B cell (primary cell): ENCODE measurements at regions not wholly inside any gene's neighbourhood (a gene's known extent, or its start where the extent isn't known, plus 50 kb on each side); places are given as distances from the start of the nearest gene placed in this dataset.

ENCODE experiments used
- ATAC-seq: fragments of 200-7000 bp; cut with Tn5 transposase; one replicate; pipeline ENCODE4 v1.10.0; 2021; ENCODE audit warnings: low read depth, mild to moderate bottlenecking, moderate number of reproducible peaks, moderate library complexity
- CTCF ChIA-PET: fragments of 350-600 bp; sonication (Branson Sonifier 250); formaldehyde crosslinking; loops from one replicate; lab custom pipeline; 2021; ENCODE audit warnings: antibody characterized with exemption, inconsistent platforms; lab: Charles Lee
- POLR2A ChIA-PET: fragments of 350-600 bp; sonication (Branson Sonifier 250); formaldehyde crosslinking; loops from one replicate; lab custom pipeline; 2021; ENCODE audit warnings: antibody characterized with exemption; lab: Charles Lee
- DNase-seq: peaks from one replicate; pipeline ENCODE4 v3.0.0; 2013
- H2AFZ ChIP-seq: 2 replicates; pipeline ENCODE4 v1.6.1; 2012; ENCODE audit warnings: mild to moderate bottlenecking, low read depth, low read length; ENCODE audit not compliant: insufficient read depth, poor library complexity, severe bottlenecking
- H3K27ac ChIP-seq, 2 donors: 1 replicate in 1 of 2; 2 replicates in 1 of 2; pipeline ENCODE4 v1.5.1; 2012 to 2013; ENCODE audit warnings: low read length in 2 of 2, mild to moderate bottlenecking in 2 of 2, moderate library complexity in 1 of 2
- H3K27me3 ChIP-seq, 4 experiments: fragments of 200-600 bp in 1 of 4; sonication (generic) in 1 of 4; replicated peaks in 1 of 4; 1 replicate in 2 of 4; 2 replicates in 2 of 4; pipeline versions ENCODE4 v1.6.1 to v1.7.0; 2013 to 2016; ENCODE audit warnings: low read length in 3 of 4, mild to moderate bottlenecking in 2 of 4, mixed read lengths in 1 of 4, moderate library complexity in 1 of 4; ENCODE audit not compliant: insufficient read depth in 4 of 4, control insufficient read depth in 3 of 4; ENCODE audit errors: control extremely low read depth in 1 of 4
- H3K36me3 ChIP-seq, 2 experiments: replicated peaks in 1 of 2; 1 replicate in 1 of 2; 2 replicates in 1 of 2; pipeline versions ENCODE4 v1.6.1 to v1.7.1; 2013; ENCODE audit warnings: low read length in 1 of 2; ENCODE audit not compliant: insufficient read depth in 2 of 2, control insufficient read depth in 1 of 2; ENCODE audit errors: control extremely low read depth in 1 of 2, extremely low read depth in 1 of 2
- H3K4me1 ChIP-seq, 2 donors: fragments of 200-600 bp in 1 of 2; sonication (generic) in 1 of 2; 1 replicate in 1 of 2; 2 replicates in 1 of 2; pipeline versions ENCODE4 v1.5.1 to v1.6.1; 2013 to 2017; ENCODE audit warnings: low read length in 2 of 2; ENCODE audit not compliant: control insufficient read depth in 2 of 2, insufficient read depth in 2 of 2
- H3K4me2 ChIP-seq: replicated peaks from 2 replicates; pipeline ENCODE3; 2012; ENCODE audit warnings: mild to moderate bottlenecking, low read depth, low read length; ENCODE audit not compliant: poor library complexity, severe bottlenecking
- H3K4me3 ChIP-seq, 5 experiments: fragments of 200-600 bp in 1 of 5; sonication (generic) in 1 of 5; 1 replicate in 3 of 5; 2 replicates in 2 of 5; pipeline versions ENCODE4 v1.5.1 to v1.7.0; 2011 to 2016; ENCODE audit warnings: low read length in 4 of 5, mild to moderate bottlenecking in 4 of 5, low read depth in 2 of 5, control low read depth in 1 of 5, moderate library complexity in 1 of 5; ENCODE audit not compliant: insufficient read depth in 1 of 5; ENCODE audit errors: control extremely low read depth in 1 of 5, extremely low read depth in 1 of 5
- H3K79me2 ChIP-seq: fragments of 200-600 bp; sonication (generic); one replicate; pipeline ENCODE4 v1.6.0; 2016; ENCODE audit warnings: low read length; ENCODE audit not compliant: control insufficient read depth, insufficient read depth
- H3K9ac ChIP-seq: fragments of 200-600 bp; sonication (generic); 2 replicates; pipeline ENCODE4 v1.6.1; 2017; ENCODE audit warnings: mild to moderate bottlenecking, low read length, moderate library complexity
- H3K9me3 ChIP-seq, 3 donors: one replicate each; pipeline versions ENCODE4 v1.6.1 to v1.7.1; 2013; ENCODE audit warnings: low read length in 2 of 3; ENCODE audit not compliant: control insufficient read depth in 2 of 3, insufficient read depth in 1 of 3; ENCODE audit errors: control extremely low read depth in 1 of 3
- H4K20me1 ChIP-seq: 2 replicates; pipeline ENCODE4 v1.6.0; 2012; ENCODE audit warnings: mild to moderate bottlenecking, low read length; ENCODE audit not compliant: insufficient read depth, control insufficient read depth, poor library complexity, severe bottlenecking
- H3K27ac Mint-ChIP-seq: one replicate; pipeline ENCODE4 v1.8.0; 2021; ENCODE audit warnings: mixed read lengths
- H3K27me3 Mint-ChIP-seq: one replicate; pipeline ENCODE4 v1.8.0; 2021; ENCODE audit warnings: mixed read lengths
- H3K4me1 Mint-ChIP-seq: one replicate; pipeline ENCODE4 v1.8.0; 2021; ENCODE audit warnings: mixed read lengths
- H3K4me3 Mint-ChIP-seq: one replicate; pipeline ENCODE4 v1.8.0; 2021; ENCODE audit warnings: mixed read lengths
- H3K9me3 Mint-ChIP-seq: one replicate; pipeline ENCODE4 v1.8.0; 2022; ENCODE audit warnings: mixed read lengths; ENCODE audit not compliant: insufficient read depth
- CTCF ChIP-seq: fragments of 200-600 bp; IDR thresholded peaks from one replicate; pipeline ENCODE4 v1.8.0; 2022; ENCODE audit warnings: antibody characterized with exemption, mild to moderate bottlenecking
- EZH2 ChIP-seq: IDR thresholded peaks from 2 replicates; pipeline ENCODE4 v1.6.1; 2012; ENCODE audit warnings: borderline replicate concordance, low read depth, mild to moderate bottlenecking, moderate library complexity, low read length; ENCODE audit not compliant: insufficient read depth, poor library complexity, severe bottlenecking
- WGBS: methylation state at CpG from one replicate; pipeline ENCODE4 v1.1.5; 2013; ENCODE audit warnings: missing lambda C conversion rate; ENCODE audit not compliant: insufficient coverage; 5-methylcytosine and 5-hydroxymethylcytosine counted together
- intact Hi-C: fragments of 100-400 bp; cut with micrococcal nuclease; formaldehyde crosslinking; loops from one replicate; pipeline ENCODE4 v1.10.0; 2022

GRCh38 chr12:67524861-67525616 is 123.5 kb upstream of the DYRK2 start:
- no peaks in the 10 kb centered on the region for H3K27me3 ChIP-seq
- H3K4me2 ChIP-seq, result no peak overlapping the region
- H3K36me3 ChIP-seq, result no peaks in the 10 kb centered on the region
- H3K9me3 ChIP-seq, result no peaks in the 10 kb centered on the region
- no peak overlapping the region for H3K27ac ChIP-seq
- DNase-seq (no peak), ATAC-seq (no peak)
- no peak overlapping the region for H3K27ac Mint-ChIP-seq
- TF ChIP-seq EZH2 (no peak), CTCF (no peak)
- no peak overlapping the region for H3K4me3 ChIP-seq
- no peaks in the 10 kb centered on the region for H3K4me1 ChIP-seq
- no peak overlapping the region for H3K4me3 Mint-ChIP-seq
- H2AFZ ChIP-seq, result no peak overlapping the region
- no peaks in the 10 kb centered on the region for H3K4me1 Mint-ChIP-seq
- H4K20me1 ChIP-seq, result no peaks in the 10 kb centered on the region
- intact Hi-C loops, result no loop called here
- H3K27me3 Mint-ChIP-seq, result peaks cover 13% of the 10 kb centered on the region
- ChIA-PET POLR2A (no interaction called here), CTCF (no interaction called here)
- no peaks in the 10 kb centered on the region for H3K79me2 ChIP-seq
- H3K9ac ChIP-seq, result no peak overlapping the region
- WGBS, result 83% methylated on average over 6 of the region's 11 CpGs
- H3K9me3 Mint-ChIP-seq, result no peaks in the 10 kb centered on the region

DNA sequence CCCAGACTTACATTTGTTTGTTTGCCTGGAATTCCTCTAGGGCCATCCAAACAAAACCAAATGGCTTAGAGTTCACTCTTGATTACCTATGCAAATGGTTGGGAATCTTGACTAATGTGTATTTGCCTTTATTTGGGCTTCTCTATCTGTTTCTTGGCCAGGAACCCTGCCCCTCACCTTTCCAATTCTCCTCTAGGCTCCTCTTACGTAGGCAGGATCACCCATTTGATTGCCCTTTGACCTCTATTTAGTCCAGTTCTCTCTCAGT is 123.0 kb upstream of the DYRK2 start:
- no CpG with 5 or more reads among the region's 1 CpG for WGBS
- POLR2A ChIA-PET, result no interaction called here

More for the DNA sequence above, 123.0 kb upstream of the DYRK2 start:
- no peak overlapping the region for H3K4me3 ChIP-seq
- no peaks in the 10 kb centered on the region for H3K4me1 ChIP-seq
- intact Hi-C loops, result no loop called here
- Mint-ChIP-seq H3K4me1 (no peaks in the 10 kb centered on the region), H3K4me3 (no peak overlapping the region), H3K27me3 (peaks cover 13% of the 10 kb centered on the region), H3K27ac (no peak overlapping the region), H3K9me3 (no peaks in the 10 kb centered on the region)
- TF ChIP-seq CTCF, result no peak
- no peaks in the 10 kb centered on the region for H3K36me3 ChIP-seq
- no peak overlapping the region for H3K27ac ChIP-seq
- H3K4me2 ChIP-seq, result no peak overlapping the region
- DNase-seq (no peak), ATAC-seq (no peak)
- H3K27me3 ChIP-seq, result no peaks in the 10 kb centered on the region
- no peaks in the 10 kb centered on the region for H3K79me2 ChIP-seq
- no peaks in the 10 kb centered on the region for H3K9me3 ChIP-seq
- H4K20me1 ChIP-seq, result no peaks in the 10 kb centered on the region
- H3K9ac ChIP-seq, result no peak overlapping the region
- CTCF ChIA-PET, result no interaction called here
- H2AFZ ChIP-seq, result no peak overlapping the region
